Panc1 (cell line): ENCODE measurements at regions not wholly inside any gene's neighbourhood (a gene's known extent, or its start where the extent isn't known, plus 50 kb on each side); places are given as distances from the start of the nearest gene placed in this dataset.

ENCODE experiments used
- ATAC-seq: fragments of 200-7000 bp; cut with Tn5 transposase; 2 replicates; pipeline ENCODE4 v1.9.1; 2020; ENCODE audit warnings: mild to moderate bottlenecking, moderate library complexity
- BruUV-seq: library from RNA; stranded (reverse); fragments of 400-500 nt; replicated peaks from 2 replicates; lab custom pipeline; 2021; lab: Mats Ljungman, UMichigan
- CTCF ChIA-PET: fragments of 300-600 bp; sonication (Branson Sonifier 250); formaldehyde crosslinking; loops from one replicate; lab custom pipeline; 2022; ENCODE audit warnings: antibody characterized with exemption; lab: Charles Lee
- POLR2A ChIA-PET: fragments of 300-600 bp; sonication (Branson Sonifier 250); formaldehyde crosslinking; loops from one replicate; lab custom pipeline; 2022; ENCODE audit warnings: antibody characterized with exemption; lab: Charles Lee
- DNase-seq: peaks from one replicate; pipeline ENCODE4 v3.0.0-alpha.2; 2010; ENCODE audit warnings: low read depth, low spot score
- H3K27ac ChIP-seq: 2 replicates; pipeline ENCODE4 v1.5.1; 2011; ENCODE audit warnings: mild to moderate bottlenecking, low read length, inconsistent platforms
- H3K27me3 ChIP-seq: fragments of 200-500 bp; sonication (Bioruptor generic); 2 replicates; pipeline ENCODE4 v1.6.0; 2014; ENCODE audit warnings: low read length, inconsistent platforms; ENCODE audit not compliant: control insufficient read depth, insufficient read depth
- H3K36me3 ChIP-seq: fragments of 200-500 bp; sonication (Bioruptor generic); 2 replicates; pipeline ENCODE4 v1.5.1; 2014; ENCODE audit warnings: inconsistent platforms, mild to moderate bottlenecking, low read length, moderate library complexity; ENCODE audit not compliant: control insufficient read depth, insufficient read depth
- H3K4me1 ChIP-seq: 2 replicates; pipeline ENCODE4 v1.5.1; 2011; ENCODE audit warnings: inconsistent platforms, mild to moderate bottlenecking, low read length, moderate library complexity; ENCODE audit not compliant: control insufficient read depth, insufficient read depth
- H3K4me3 ChIP-seq, 2 experiments: 2 replicates each; pipeline ENCODE4 v1.5.1; 2011 to 2012; ENCODE audit warnings: low read depth in 2 of 2, low read length in 2 of 2, mild to moderate bottlenecking in 2 of 2, inconsistent platforms in 1 of 2, moderate library complexity in 1 of 2
- H3K9me3 ChIP-seq: fragments of 200-500 bp; sonication (Bioruptor generic); 2 replicates; pipeline ENCODE4 v1.5.1; 2014; ENCODE audit warnings: low read depth, mild to moderate bottlenecking, inconsistent platforms, low read length, moderate library complexity; ENCODE audit not compliant: control insufficient read depth, insufficient read depth
- CTCF ChIP-seq: fragments of 450-650 bp; IDR thresholded peaks from 2 replicates; pipeline ENCODE4 v1.5.1; 2017; ENCODE audit warnings: mild to moderate bottlenecking
- POLR2AphosphoS5 ChIP-seq: IDR thresholded peaks from 2 replicates; pipeline ENCODE4 v1.6.1; 2012; ENCODE audit warnings: mild to moderate bottlenecking, low read depth, low read length, moderate library complexity
- REST ChIP-seq, 2 experiments: IDR thresholded peaks; 2 replicates each; pipeline ENCODE4 v1.6.1; 2011 to 2012; ENCODE audit warnings: low read depth in 2 of 2, control low read depth in 1 of 2, low read length in 1 of 2, mild to moderate bottlenecking in 1 of 2, moderate library complexity in 1 of 2; ENCODE audit not compliant: insufficient read depth in 1 of 2
- SIN3A ChIP-seq: IDR thresholded peaks from 2 replicates; pipeline ENCODE4 v1.6.1; 2012; ENCODE audit warnings: low read depth, mild to moderate bottlenecking, low read length, moderate library complexity, borderline replicate concordance; ENCODE audit not compliant: insufficient read depth
- TCF7L2 ChIP-seq: IDR thresholded peaks from 2 replicates; pipeline ENCODE4 v1.6.1; 2011; ENCODE audit warnings: mild to moderate bottlenecking, low read depth, low read length, inconsistent platforms
- in situ Hi-C: cut with HindIII; loops from 2 replicates; pipeline ENCODE4 v1.10.0; 2016; ENCODE audit warnings: low sequenced_read_pairs, low pct_unique_long_range_greater_than_20kb
- intact Hi-C: fragments of 100-400 bp; cut with micrococcal nuclease; formaldehyde crosslinking; loops from one replicate; pipeline ENCODE4 v1.10.0; 2022; ENCODE audit not compliant: unreplicated experiment

GRCh38 chr12:118780939-118781338, 200.4 kb upstream of the SRRM4 start:
- H3K27ac ChIP-seq = no peak overlapping the region
- no TSS peak for BruUV-seq
- no peaks in the 10 kb centered on the region for H3K36me3 ChIP-seq
- H3K4me1 ChIP-seq = no peaks in the 10 kb centered on the region
- DNase-seq = no peak
- ChIA-PET POLR2A (no interaction called here), CTCF (no interaction called here)
- TF ChIP-seq TCF7L2 (no peak), REST (IDR thresholded peaks at IDR 0.05; ENCODE audit: insufficient read depth in 1 of 2, low read depth in 2 of 2, low read length in 1 of 2) (no peak), CTCF (no peak), POLR2AphosphoS5 (no peak), SIN3A (no peak)
- H3K9me3 ChIP-seq = no peaks in the 10 kb centered on the region
- in situ Hi-C loops = no loop called here
- intact Hi-C loops = no loop called here
- no peak for ATAC-seq
- no peak overlapping the region for H3K4me3 ChIP-seq
- H3K27me3 ChIP-seq = no peaks in the 10 kb centered on the region

- no peaks in the 10 kb centered on the region for H3K4me1 ChIP-seq
- ATAC-seq (no peak), DNase-seq (no peak)
- TF ChIP-seq REST (IDR thresholded peaks at IDR 0.05; ENCODE audit: insufficient read depth in 1 of 2, low read depth in 2 of 2, low read length in 1 of 2) (no peak), SIN3A (no peak), TCF7L2 (no peak), POLR2AphosphoS5 (no peak), CTCF (no peak)
- ChIA-PET CTCF (no interaction called here), POLR2A (no interaction called here)
- H3K4me3 ChIP-seq = no peak overlapping the region
- H3K27ac ChIP-seq = no peak overlapping the region
- BruUV-seq = no TSS peak
- in situ Hi-C loops = no loop called here
- H3K27me3 ChIP-seq = no peaks in the 10 kb centered on the region
- H3K9me3 ChIP-seq = no peaks in the 10 kb centered on the region
- no peaks in the 10 kb centered on the region for H3K36me3 ChIP-seq
- intact Hi-C loops = no loop called here
Observed at GRCh38 chr12:118781692-118782091, 199.6 kb upstream of the SRRM4 start.
